Suprapubic skin (tissue), 4 donors: ENCODE measurements at regions not wholly inside any gene's neighbourhood (a gene's known extent, or its start where the extent isn't known, plus 50 kb on each side); places are given as distances from the start of the nearest gene placed in this dataset.

ENCODE experiments used
- DNase-seq, 2 donors: peaks; one replicate each; pipeline ENCODE4 v3.0.0-alpha.2; 2019; ENCODE audit warnings: low spot score in 2 of 2
- H3K27ac ChIP-seq: fragments of 200-600 bp; sonication (generic); one replicate; pipeline ENCODE4 v1.5.1; 2019
- H3K27me3 ChIP-seq: fragments of 200-600 bp; sonication (generic); one replicate; pipeline ENCODE4 v1.5.1; 2019
- H3K36me3 ChIP-seq: fragments of 200-600 bp; sonication (generic); one replicate; pipeline ENCODE4 v1.5.1; 2019
- H3K4me1 ChIP-seq: fragments of 200-600 bp; sonication (generic); one replicate; pipeline ENCODE4 v1.5.1; 2019
- H3K4me3 ChIP-seq: fragments of 200-600 bp; sonication (generic); one replicate; pipeline ENCODE4 v1.5.1; 2019; ENCODE audit warnings: mild to moderate bottlenecking
- H3K9me3 ChIP-seq: fragments of 200-600 bp; sonication (generic); one replicate; pipeline ENCODE4 v1.5.1; 2019
- CTCF ChIP-seq, 2 donors: fragments of 200-600 bp in 1 of 2; fragments of 450-650 bp in 1 of 2; sonication (generic) in 1 of 2; IDR thresholded peaks; one replicate each; pipeline ENCODE4 v1.5.1; 2016 to 2019; ENCODE audit warnings: antibody characterized with exemption in 2 of 2, mild to moderate bottlenecking in 1 of 2, moderate library complexity in 1 of 2
- EP300 ChIP-seq: sonication (generic); formaldehyde crosslinking; IDR thresholded peaks from one replicate; pipeline ENCODE4 v1.6.1; 2017; ENCODE audit warnings: antibody characterized with exemption
- POLR2A ChIP-seq, 2 donors: fragments of 450-650 bp; IDR thresholded peaks; one replicate each; pipeline ENCODE4 v1.6.1; 2017; ENCODE audit warnings: antibody characterized with exemption in 2 of 2, mild to moderate bottlenecking in 2 of 2, moderate library complexity in 2 of 2
- POLR2AphosphoS5 ChIP-seq, 3 donors: sonication (generic); formaldehyde crosslinking; IDR thresholded peaks; one replicate each; pipeline ENCODE4 v1.6.1; 2017; ENCODE audit warnings: antibody characterized with exemption in 3 of 3
- WGBS: methylation state at CpG from one replicate; pipeline ENCODE4 v1.1.5; 2018; 5-methylcytosine and 5-hydroxymethylcytosine counted together

GRCh38 chr2:77602771-77603170 is 80.6 kb upstream of the LRRTM4 start:
- no peaks in the 10 kb centered on the region for H3K36me3 ChIP-seq
- no peaks in the 10 kb centered on the region for H3K9me3 ChIP-seq
- no peak overlapping the region for H3K27ac ChIP-seq
- WGBS = 37% methylated on average over 1 of the region's 1 CpG
- DNase-seq = no peak
- H3K4me3 ChIP-seq = no peak overlapping the region
- TF ChIP-seq POLR2AphosphoS5 (IDR thresholded peaks at IDR 0.05) (no peak), EP300 (no peak), CTCF (IDR thresholded peaks at IDR 0.05) (no peak), POLR2A (IDR thresholded peaks at IDR 0.05) (no peak)
- no peaks in the 10 kb centered on the region for H3K4me1 ChIP-seq
- no peaks in the 10 kb centered on the region for H3K27me3 ChIP-seq

DNA sequence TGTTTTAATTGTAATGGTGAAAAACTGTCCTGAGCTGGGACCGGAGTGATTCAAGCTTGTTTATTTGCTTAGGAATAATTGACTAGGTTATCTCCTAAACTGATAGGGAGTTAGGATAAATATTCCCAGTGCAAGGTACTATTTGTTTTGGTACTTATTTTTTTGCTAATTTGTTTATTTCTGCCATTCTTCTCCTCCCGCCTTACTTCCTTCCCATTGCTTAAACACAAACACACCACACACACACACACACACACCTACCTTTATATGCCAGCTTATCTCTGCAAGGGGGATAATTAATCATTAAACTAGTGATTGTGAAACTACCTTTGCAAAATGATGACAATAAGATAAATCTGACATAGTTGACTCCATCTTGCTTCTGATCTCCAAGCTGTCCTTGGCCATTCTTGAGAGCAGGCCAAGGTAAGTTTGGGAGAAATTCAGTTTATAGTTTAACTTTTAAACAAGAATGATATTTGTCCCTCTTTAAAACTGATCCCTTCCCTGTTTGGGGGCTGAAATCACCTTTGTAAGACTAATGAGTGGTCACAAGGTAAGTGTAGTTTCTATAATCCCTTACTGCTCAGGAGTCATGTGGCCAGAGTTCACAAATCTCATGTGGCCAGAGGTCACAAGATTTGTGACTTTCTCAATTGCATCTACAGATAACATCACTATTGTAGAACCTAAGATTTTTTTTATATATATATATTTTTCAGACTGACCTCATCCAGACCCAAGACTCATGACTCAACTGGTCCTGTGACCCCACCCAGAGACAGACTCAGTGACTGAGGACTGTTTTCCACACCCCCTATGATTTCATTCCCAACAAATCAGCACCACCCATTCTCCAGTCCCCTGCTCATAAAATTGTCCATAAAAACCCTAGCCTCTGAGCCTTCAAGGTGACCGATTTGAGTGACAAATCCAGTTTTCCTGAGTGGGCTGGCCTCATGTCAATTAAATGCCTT is 83.1 kb upstream of the LRRTM4 start:
- DNase-seq = no peak
- Histone ChIP-seq H3K9me3 (no peaks in the 10 kb centered on the region), H3K36me3 (no peaks in the 10 kb centered on the region), H3K4me3 (no peak overlapping the region), H3K27ac (no peak overlapping the region), H3K27me3 (no peaks in the 10 kb centered on the region), H3K4me1 (no peaks in the 10 kb centered on the region)
- 91% methylated on average over 3 of the region's 3 CpGs for WGBS
- TF ChIP-seq CTCF (IDR thresholded peaks at IDR 0.05) (no peak), EP300 (no peak), POLR2A (IDR thresholded peaks at IDR 0.05) (no peak)

GRCh38 chr2:77608510-77608909 is 86.3 kb upstream of the LRRTM4 start:
- Histone ChIP-seq H3K4me1 (no peaks in the 10 kb centered on the region), H3K27me3 (no peaks in the 10 kb centered on the region), H3K36me3 (no peaks in the 10 kb centered on the region), H3K27ac (no peak overlapping the region), H3K9me3 (no peaks in the 10 kb centered on the region), H3K4me3 (no peak overlapping the region)
- no peak for DNase-seq
- TF ChIP-seq POLR2AphosphoS5 (IDR thresholded peaks at IDR 0.05) (no peak), EP300 (no peak), POLR2A (IDR thresholded peaks at IDR 0.05) (no peak), CTCF (IDR thresholded peaks at IDR 0.05) (no peak)

DNA sequence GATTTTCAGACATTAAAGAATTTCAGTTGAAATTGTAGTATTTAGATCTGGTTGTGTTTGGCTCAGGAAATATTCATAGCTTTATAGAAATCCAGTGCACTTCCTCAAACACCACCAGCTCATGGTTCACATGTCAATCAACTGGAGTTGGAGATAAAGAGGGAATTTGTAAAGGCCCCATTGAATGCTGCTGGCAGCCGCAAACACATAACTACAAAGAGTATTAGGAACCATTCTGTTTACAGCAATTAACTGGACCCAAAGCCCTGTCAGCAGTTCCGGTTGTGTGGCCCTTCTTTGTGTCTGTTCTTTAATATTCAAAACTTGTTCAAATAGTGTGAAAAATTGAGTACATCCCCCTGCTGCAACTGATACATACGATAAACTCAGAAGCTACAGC is 107.4 kb upstream of the LRRTM4 start:
- H3K4me3 ChIP-seq = no peak overlapping the region
- no peaks in the 10 kb centered on the region for H3K4me1 ChIP-seq
- 57% methylated on average over 3 of the region's 3 CpGs for WGBS
- TF ChIP-seq POLR2AphosphoS5 (IDR thresholded peaks at IDR 0.05) (no peak), EP300 (no peak), POLR2A (IDR thresholded peaks at IDR 0.05) (no peak), CTCF (IDR thresholded peaks at IDR 0.05) (no peak)
- H3K27me3 ChIP-seq = no peaks in the 10 kb centered on the region
- H3K36me3 ChIP-seq = no peaks in the 10 kb centered on the region
- H3K9me3 ChIP-seq = peaks cover 8% of the 10 kb centered on the region
- DNase-seq = no peak
- H3K27ac ChIP-seq = no peak overlapping the region

- DNase-seq = no peak
- no peaks in the 10 kb centered on the region for H3K4me1 ChIP-seq
- H3K27me3 ChIP-seq = no peaks in the 10 kb centered on the region
- peaks cover 8% of the 10 kb centered on the region for H3K9me3 ChIP-seq
- no peak for TF ChIP-seq CTCF (IDR thresholded peaks at IDR 0.05)
- TF ChIP-seq EP300 = no peak
- TF ChIP-seq POLR2AphosphoS5 (IDR thresholded peaks at IDR 0.05) = no peak
- no peak for TF ChIP-seq POLR2A (IDR thresholded peaks at IDR 0.05)
- H3K27ac ChIP-seq = no peak overlapping the region
- H3K36me3 ChIP-seq = no peaks in the 10 kb centered on the region
- no peak overlapping the region for H3K4me3 ChIP-seq
These were observed 108.8 kb upstream of the LRRTM4 start for GRCh38 chr2:77631007-77631406.
